Activated CD8-positive, alpha-beta memory T cell treated with anti-CD3 and anti-CD28 coated beads for 48 hours (primary cell): ENCODE measurements at regions not wholly inside any gene's neighbourhood (a gene's known extent, or its start where the extent isn't known, plus 50 kb on each side); places are given as distances from the start of the nearest gene placed in this dataset.

Source experiments
- DNase-seq, 3 experiments: peaks; one replicate each; pipeline ENCODE4 v3.0.0-alpha.2; 2020; ENCODE audit warnings: low read depth in 2 of 3, low spot score in 2 of 3

- no peak for DNase-seq
Measured at GRCh38 chr11:45361551-45361950, 75.4 kb upstream of the SYT13 start.

GRCh38 chr11:45355706-45356041 lies 69.5 kb upstream of the SYT13 start:
- DNase-seq: no peak

GRCh38 chr11:45354976-45355705 lies 69.0 kb upstream of the SYT13 start:
- DNase-seq: peak; percentile 64 to 79 (median 65)

GRCh38 chr11:45348729-45349128 lies 62.6 kb upstream of the SYT13 start:
- DNase-seq: no peak

GRCh38 chr11:45347348-45348082 lies 61.4 kb upstream of the SYT13 start:
- no peak for DNase-seq

- no peak for DNase-seq
Measured at GRCh38 chr11:45345491-45345890, 59.4 kb upstream of the SYT13 start.

- no peak for DNase-seq
Measured at GRCh38 chr11:45344028-45344427, 57.9 kb upstream of the SYT13 start.

- no peak for DNase-seq
Measured at GRCh38 chr11:45343444-45343843, 57.3 kb upstream of the SYT13 start.

- no peak for DNase-seq
Measured at GRCh38 chr11:45341372-45341771, 55.2 kb upstream of the SYT13 start.

GRCh38 chr11:45339729-45340519 lies 53.8 kb upstream of the SYT13 start:
- DNase-seq: peak; percentile 77 to 95 (median 88)

- no peak for DNase-seq
Measured at GRCh38 chr11:45337583-45338360, 51.6 kb upstream of the SYT13 start.

GRCh38 chr11:45336136-45336535 lies 50.0 kb upstream of the SYT13 start:
- no peak for DNase-seq
